Right atrium auricular region (tissue), 2 donors: ENCODE measurements at regions not wholly inside any gene's neighbourhood (a gene's known extent, or its start where the extent isn't known, plus 50 kb on each side); places are given as distances from the start of the nearest gene placed in this dataset.
"Not testable (repeated sequence)": the region's sequence is repeated elsewhere in the genome, so short reads cannot be mapped to it uniquely, and the experiment has no call there.

Experiments
- DNase-seq: peaks from one replicate; pipeline ENCODE4 v3.0.0-alpha.2; 2019; ENCODE audit warnings: low spot score
- H3K27ac ChIP-seq, 2 donors: fragments of 200-600 bp; sonication (generic); 1 replicate in 1 of 2; 2 replicates in 1 of 2; pipeline ENCODE4 v1.5.1; 2016 to 2019
- H3K27me3 ChIP-seq, 2 donors: fragments of 200-600 bp; sonication (generic); one replicate each; pipeline versions ENCODE4 v1.5.1 to v1.6.0; 2017 to 2019
- H3K36me3 ChIP-seq: fragments of 200-600 bp; sonication (generic); one replicate; pipeline ENCODE4 v1.5.1; 2016
- H3K4me1 ChIP-seq, 2 donors: fragments of 200-600 bp; sonication (generic); one replicate each; pipeline versions ENCODE4 v1.5.1 to v1.6.0; 2017 to 2019
- H3K4me3 ChIP-seq, 2 donors: fragments of 200-600 bp; sonication (generic); 1 replicate in 1 of 2; 2 replicates in 1 of 2; pipeline ENCODE4 v1.5.1; 2017 to 2019; ENCODE audit warnings: mild to moderate bottlenecking in 1 of 2, moderate library complexity in 1 of 2
- H3K9me3 ChIP-seq, 2 donors: fragments of 200-600 bp; sonication (generic); one replicate each; pipeline ENCODE4 v1.5.1; 2019
- TF ChIP-seq, protein P1 (sequence below), 2 donors: fragments of 200-600 bp; sonication (generic); IDR thresholded peaks; one replicate each; pipeline ENCODE4 v1.5.1; 2019; ENCODE audit warnings: antibody characterized with exemption in 2 of 2

DNA sequence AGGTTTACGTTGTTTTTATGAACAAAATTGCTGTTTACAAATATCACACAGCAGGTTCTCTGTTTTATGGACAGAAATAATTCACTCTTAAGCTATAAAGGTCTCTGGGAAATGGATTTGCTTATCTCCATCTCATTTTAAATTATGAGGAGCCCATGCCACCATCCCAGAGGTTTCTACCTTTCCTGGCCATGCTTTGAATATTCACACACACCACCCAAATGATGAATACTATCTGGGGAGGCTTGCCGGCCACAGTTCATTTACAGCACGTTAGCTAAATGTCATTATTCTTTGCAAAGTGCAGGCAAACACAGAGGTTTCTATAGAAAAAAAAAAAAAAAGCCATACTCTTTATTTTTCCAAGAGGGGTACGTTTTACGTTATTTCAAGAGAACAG, 1446.7 kb downstream of the FAM181B start:
- Histone ChIP-seq H3K36me3 (no peaks in the 10 kb centered on the region), H3K27ac (no peak overlapping the region), H3K4me3 (no peak overlapping the region), H3K9me3 (peaks cover 0 to 7% of the 10 kb centered on the region in 2 donors), H3K27me3 (no peaks in the 10 kb centered on the region), H3K4me1 (no peaks in the 10 kb centered on the region)
- no peak for DNase-seq
- TF ChIP-seq, protein P1, sequence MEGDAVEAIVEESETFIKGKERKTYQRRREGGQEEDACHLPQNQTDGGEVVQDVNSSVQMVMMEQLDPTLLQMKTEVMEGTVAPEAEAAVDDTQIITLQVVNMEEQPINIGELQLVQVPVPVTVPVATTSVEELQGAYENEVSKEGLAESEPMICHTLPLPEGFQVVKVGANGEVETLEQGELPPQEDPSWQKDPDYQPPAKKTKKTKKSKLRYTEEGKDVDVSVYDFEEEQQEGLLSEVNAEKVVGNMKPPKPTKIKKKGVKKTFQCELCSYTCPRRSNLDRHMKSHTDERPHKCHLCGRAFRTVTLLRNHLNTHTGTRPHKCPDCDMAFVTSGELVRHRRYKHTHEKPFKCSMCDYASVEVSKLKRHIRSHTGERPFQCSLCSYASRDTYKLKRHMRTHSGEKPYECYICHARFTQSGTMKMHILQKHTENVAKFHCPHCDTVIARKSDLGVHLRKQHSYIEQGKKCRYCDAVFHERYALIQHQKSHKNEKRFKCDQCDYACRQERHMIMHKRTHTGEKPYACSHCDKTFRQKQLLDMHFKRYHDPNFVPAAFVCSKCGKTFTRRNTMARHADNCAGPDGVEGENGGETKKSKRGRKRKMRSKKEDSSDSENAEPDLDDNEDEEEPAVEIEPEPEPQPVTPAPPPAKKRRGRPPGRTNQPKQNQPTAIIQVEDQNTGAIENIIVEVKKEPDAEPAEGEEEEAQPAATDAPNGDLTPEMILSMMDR (IDR thresholded peaks at IDR 0.05) = no peak

DNA sequence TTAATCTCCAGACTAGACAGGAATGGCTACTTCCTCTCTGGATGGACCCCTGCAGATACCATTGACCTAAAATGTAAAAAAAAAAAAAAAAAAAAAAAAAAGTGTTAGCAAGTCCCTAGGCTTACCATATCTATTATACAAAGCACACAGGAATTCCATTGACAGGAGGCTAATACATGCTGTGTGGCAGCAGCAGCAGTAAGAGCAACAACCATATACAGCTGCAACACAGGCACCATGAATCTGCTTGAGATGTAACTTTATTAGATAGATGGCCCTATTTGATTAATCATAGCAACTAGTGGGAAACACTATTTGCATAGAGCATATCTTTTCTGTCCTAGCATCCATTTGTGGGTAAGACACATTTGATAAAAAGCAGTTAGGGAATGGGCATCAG, 1447.1 kb downstream of the FAM181B start:
- Histone ChIP-seq H3K4me1 (no peaks in the 10 kb centered on the region), H3K4me3 (no peak overlapping the region), H3K27ac (no peak overlapping the region), H3K27me3 (no peaks in the 10 kb centered on the region), H3K36me3 (no peaks in the 10 kb centered on the region), H3K9me3 (peaks cover 0 to 7% of the 10 kb centered on the region in 2 donors)
- TF ChIP-seq, protein P1 (IDR thresholded peaks at IDR 0.05) = no peak
- DNase-seq = no peak

DNA sequence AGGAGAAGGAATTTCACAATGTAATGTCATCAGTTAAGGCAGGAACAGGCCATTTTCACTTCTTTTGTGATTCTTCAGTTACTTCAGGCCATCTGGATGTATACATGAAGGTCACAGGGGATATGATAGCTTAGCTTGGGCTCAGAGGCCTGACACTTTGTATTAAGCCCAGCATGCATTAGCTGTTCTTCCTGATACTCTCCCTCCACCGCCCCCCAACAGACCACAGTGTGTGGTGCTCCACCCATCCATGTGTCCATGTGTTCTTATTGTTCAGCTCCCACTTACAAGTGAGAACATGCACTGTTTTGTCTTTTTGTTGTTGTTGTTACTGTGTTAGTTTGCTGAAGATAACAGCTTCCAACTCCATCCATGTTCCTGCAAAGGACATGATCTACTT, 1453.4 kb downstream of the FAM181B start:
- DNase-seq = not testable (repeated sequence)

DNA sequence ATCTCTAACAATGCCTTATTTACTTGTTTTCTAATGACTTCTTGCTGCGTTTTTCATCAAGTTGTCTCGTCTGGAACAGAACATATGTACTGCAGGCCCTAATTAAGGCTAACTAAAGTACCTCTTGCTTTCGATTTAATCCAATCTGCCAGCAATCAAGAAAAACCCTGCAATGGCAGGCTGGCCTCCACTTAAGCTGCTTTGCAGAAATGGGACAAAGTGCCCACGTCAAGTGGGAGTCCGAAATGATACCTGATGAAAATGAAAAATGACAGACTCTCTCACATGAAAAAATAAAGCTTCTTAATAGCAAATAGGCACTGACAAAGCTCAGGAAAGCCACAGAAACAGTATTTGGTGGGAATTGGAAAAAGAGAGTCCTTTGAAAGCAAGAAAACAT, 1454.7 kb downstream of the FAM181B start:
- no peaks in the 10 kb centered on the region for H3K36me3 ChIP-seq
- H3K4me3 ChIP-seq = no peak overlapping the region
- peaks cover 0 to under 1% of the 10 kb centered on the region in 2 donors for H3K9me3 ChIP-seq
- DNase-seq = no peak
- H3K27me3 ChIP-seq = no peaks in the 10 kb centered on the region
- TF ChIP-seq, protein P1 (IDR thresholded peaks at IDR 0.05) = no peak
- no peak overlapping the region for H3K27ac ChIP-seq
- no peaks in the 10 kb centered on the region for H3K4me1 ChIP-seq

More for the DNA sequence above, 1453.4 kb downstream of the FAM181B start:
- H3K27me3 ChIP-seq, H3K36me3 ChIP-seq, H3K27ac ChIP-seq, H3K4me1 ChIP-seq, H3K4me3 ChIP-seq, H3K9me3 ChIP-seq: not testable (repeated sequence)

DNA sequence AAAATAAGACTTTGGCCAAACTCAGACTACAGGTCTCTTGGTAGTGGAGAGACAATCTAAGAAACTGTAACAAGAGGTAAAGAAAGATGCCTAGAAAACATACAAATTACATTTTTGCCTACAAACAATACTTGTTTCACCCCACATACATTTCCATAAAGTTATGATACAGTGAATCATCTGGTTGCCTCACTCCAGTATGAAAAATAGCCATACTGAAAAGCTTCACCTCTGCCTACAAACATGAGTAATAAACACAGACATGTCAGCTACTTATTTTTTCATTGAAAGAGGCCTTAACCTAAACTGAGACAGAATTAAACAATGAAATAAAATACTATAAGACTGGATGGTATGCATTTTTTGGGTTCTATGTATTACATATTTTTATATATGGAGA, 1463.0 kb downstream of the FAM181B start:
- DNase-seq = no peak
- Histone ChIP-seq H3K4me3 (no peak overlapping the region), H3K27me3 (no peaks in the 10 kb centered on the region), H3K36me3 (no peaks in the 10 kb centered on the region), H3K4me1 (no peaks in the 10 kb centered on the region), H3K9me3 (no peaks in the 10 kb centered on the region), H3K27ac (no peak overlapping the region)
- TF ChIP-seq, protein P1 (IDR thresholded peaks at IDR 0.05) = no peak

DNA sequence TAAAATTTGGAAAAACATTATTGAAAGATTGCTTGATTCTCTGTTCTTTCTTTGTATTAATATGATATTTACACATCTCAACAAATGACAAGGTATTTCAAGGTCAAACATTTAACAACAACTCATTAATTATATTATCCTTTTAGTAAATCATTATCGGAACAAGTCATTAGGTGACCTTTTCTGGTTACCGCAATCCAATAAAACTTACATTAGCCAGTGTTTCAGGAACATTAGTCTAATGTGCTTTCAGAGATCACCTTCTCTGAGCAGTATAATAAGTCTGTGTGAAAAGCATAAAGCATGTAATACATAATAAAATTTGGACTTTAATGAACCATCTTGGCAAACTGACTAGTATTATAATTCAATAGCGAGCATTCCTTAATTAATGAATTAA, 1466.4 kb downstream of the FAM181B start:
- TF ChIP-seq, protein P1 (IDR thresholded peaks at IDR 0.05) = no peak
- DNase-seq = no peak
- no peaks in the 10 kb centered on the region for H3K4me1 ChIP-seq
- H3K27me3 ChIP-seq = no peaks in the 10 kb centered on the region
- H3K27ac ChIP-seq = no peak overlapping the region
- H3K36me3 ChIP-seq = no peaks in the 10 kb centered on the region
- no peak overlapping the region for H3K4me3 ChIP-seq
- no peaks in the 10 kb centered on the region for H3K9me3 ChIP-seq
